Right lobe of liver (tissue), 4 donors: ENCODE measurements at regions not wholly inside any gene's neighbourhood (a gene's known extent, or its start where the extent isn't known, plus 50 kb on each side); places are given as distances from the start of the nearest gene placed in this dataset.

Experiments
- POLR2A ChIP-seq: fragments of 450-650 bp; IDR thresholded peaks from one replicate; pipeline ENCODE4 v1.6.1; 2017; ENCODE audit warnings: antibody characterized with exemption, mild to moderate bottlenecking
- TF ChIP-seq, protein P1 (sequence below), 4 donors: fragments of 200-600 bp in 3 of 4; fragments of 450-650 bp in 1 of 4; IDR thresholded peaks; one replicate each; pipeline versions ENCODE4 v1.5.1 to v1.8.0; 2016 to 2022; ENCODE audit warnings: antibody characterized with exemption in 4 of 4, mild to moderate bottlenecking in 2 of 4
- donor health status: DM: no; HTN: no; CAD: no.
- donor health status: DM: no; HTN: no; CAD: no.
- donor health status: DM: no; HTN: yes; CAD: no.

- no peak for TF ChIP-seq POLR2A
- TF ChIP-seq, protein P1, sequence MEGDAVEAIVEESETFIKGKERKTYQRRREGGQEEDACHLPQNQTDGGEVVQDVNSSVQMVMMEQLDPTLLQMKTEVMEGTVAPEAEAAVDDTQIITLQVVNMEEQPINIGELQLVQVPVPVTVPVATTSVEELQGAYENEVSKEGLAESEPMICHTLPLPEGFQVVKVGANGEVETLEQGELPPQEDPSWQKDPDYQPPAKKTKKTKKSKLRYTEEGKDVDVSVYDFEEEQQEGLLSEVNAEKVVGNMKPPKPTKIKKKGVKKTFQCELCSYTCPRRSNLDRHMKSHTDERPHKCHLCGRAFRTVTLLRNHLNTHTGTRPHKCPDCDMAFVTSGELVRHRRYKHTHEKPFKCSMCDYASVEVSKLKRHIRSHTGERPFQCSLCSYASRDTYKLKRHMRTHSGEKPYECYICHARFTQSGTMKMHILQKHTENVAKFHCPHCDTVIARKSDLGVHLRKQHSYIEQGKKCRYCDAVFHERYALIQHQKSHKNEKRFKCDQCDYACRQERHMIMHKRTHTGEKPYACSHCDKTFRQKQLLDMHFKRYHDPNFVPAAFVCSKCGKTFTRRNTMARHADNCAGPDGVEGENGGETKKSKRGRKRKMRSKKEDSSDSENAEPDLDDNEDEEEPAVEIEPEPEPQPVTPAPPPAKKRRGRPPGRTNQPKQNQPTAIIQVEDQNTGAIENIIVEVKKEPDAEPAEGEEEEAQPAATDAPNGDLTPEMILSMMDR (IDR thresholded peaks at IDR 0.05) = no peak
Measured at GRCh38 chr7:156002362-156003066, 190.3 kb upstream of the SHH start.
